ENCODE measurements at regions not wholly inside any gene's neighbourhood (a gene's known extent, or its start where the extent isn't known, plus 50 kb on each side); places are given as distances from the start of the nearest gene placed in this dataset.

DNA sequence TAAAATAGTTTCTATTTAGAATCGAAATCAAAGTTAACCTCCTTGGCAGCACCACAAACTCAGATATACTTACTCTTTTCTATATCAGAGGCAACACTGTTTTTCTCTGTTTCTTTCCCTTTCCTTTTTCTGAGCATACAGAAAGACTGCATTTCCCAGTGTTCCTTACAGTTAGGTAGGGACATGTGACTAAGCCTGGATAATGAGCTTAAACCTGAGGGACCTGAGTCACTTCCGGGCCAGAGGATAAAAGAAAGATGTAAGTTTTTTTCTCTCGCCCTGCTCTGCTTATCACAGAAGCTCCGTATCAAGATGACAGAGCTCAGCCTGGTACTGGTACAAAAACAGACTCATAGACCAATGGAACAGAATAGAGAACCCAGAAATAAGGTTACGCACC is 531.9 kb downstream of the KLF12 start:
- no peak for DNase-seq (ENCODE audit: extremely low read depth, low read depth)

DNA sequence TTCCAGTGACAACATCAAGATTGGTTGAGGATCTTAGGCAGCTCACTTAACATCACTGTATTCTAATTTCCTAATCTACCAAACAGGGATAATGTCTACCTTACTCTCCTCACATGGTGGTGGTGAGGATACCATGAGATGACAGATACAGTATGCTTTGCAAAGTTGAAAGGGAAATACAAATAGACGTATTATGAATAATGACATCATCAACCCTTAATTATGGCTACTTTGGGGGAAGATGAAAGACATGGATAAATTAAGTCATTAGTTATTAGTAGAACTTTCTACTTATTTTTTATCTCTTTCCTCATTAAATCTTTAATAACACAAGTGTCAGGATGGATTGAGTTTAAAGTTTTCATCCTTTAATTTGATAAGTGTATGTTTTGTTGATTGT is 532.5 kb downstream of the KLF12 start:
- DNase-seq (ENCODE audit: extremely low read depth, low read depth), result no peak

DNA sequence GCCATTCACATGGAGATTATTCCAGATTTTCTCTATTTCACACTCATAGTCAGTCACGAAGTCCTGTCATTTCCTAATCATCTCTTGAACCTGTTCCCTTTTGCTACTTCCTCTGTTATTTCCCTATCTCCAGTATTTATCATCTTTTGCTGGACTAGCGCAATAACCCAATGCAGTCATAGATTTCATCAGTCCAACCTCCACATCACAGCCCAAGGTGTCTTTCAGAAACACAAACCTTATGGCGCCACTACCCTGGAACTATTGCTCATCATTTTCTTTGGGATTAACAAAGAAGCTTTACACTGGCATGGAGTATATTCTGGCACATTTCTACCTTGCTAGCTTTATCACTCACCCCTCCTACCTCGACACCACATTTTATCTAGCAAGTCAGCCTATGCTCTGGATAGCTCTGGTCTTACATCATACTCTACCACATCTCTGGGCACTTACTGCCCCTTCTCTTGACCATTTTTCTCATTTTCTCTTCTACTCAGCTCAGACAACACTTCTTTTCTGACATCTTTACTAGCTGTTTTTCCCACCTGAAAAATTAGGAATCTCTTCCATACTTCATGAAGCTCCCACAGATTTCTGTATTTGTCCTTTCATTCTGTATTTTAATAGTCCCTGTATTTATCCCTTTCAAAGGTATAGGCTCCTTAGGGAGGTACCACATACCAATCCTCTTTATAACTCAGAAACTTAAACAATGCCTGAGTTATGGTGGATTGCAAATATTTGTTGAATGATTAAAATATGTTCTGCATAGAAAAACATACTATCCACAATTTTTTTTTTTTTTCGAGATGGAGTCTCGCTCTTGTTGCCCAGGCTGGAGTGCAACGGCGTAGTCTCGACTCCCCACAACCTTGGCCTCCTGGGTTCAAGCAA is 534.7 kb downstream of the KLF12 start:
- DNase-seq (ENCODE audit: extremely low read depth, low read depth), result no peak

DNA sequence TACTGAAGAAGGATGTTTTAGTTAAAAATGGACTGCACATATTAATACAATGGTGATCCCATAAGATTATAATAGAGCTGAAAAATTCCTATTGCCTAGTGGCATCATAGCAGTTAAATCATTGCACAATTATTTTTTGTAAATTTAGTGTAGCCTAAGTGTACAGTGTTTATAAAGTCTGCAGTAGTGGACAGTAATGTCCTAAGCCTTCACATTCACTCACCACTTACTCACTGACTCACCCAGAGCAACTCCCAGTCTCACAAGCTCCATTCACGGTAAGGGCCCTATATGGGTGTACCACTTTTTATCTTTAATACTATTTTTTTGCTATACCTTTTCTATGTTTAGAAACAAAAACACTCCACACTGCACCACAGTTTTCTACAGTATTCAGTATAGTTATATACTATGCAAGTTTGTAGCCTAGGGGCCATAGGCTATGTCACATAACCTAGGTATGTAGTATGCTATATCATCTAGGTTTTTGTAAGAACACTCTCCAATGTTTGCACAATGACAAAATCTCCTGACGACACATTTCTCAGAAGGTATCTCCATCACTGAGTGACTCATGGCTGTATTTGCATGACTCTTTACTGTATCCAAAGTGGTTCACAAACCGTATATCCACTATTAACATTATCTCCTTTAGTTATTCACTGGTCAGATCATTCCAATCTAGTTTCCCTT is 536.0 kb downstream of the KLF12 start:
- peak; percentile 2 for DNase-seq (ENCODE audit: extremely low read depth, low read depth)

DNA sequence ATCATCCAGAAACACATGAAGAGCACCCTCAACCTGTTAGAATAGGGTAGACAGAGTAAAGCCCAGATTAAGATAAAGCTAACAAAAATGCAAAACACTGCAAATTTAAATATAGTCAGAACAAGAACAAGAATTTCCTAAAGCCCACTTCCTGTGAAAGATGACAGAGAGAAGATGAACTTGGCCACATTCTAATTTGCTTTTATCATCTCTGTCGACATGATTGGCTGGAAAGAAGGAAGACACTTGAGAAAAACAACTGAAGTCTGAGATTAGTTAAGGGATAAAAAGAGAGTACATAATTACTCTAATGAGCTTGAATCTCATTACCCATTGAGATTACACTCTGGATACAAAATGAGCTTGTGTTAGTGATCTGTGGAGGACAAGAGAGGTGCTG is 537.6 kb downstream of the KLF5 start:
- DNase-seq (ENCODE audit: extremely low read depth, low read depth), result no peak

- DNase-seq (ENCODE audit: extremely low read depth, low read depth), result no peak
Observed at GRCh38 chr13:73593199-73593765, 534.5 kb downstream of the KLF5 start.

DNA sequence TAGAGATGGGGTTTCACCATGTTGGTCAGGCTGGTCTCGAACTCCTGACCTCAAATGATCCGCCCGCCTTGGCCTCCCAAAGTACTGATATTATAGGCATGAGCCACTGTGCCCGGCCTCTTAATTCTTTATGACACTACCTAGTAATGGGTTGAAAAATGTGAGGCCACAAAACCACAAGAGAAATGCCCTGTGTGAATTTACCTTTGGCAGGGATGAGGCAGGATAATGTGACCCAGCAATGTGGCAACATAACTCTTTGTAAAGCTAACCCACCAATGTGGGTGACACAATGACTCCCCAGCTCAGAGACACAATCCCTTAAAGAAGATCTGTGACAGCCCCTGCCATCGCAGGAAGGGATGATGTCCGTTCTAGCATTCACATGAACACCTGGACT is 533.1 kb downstream of the KLF5 start:
- DNase-seq (ENCODE audit: extremely low read depth, low read depth), result no peak

DNA sequence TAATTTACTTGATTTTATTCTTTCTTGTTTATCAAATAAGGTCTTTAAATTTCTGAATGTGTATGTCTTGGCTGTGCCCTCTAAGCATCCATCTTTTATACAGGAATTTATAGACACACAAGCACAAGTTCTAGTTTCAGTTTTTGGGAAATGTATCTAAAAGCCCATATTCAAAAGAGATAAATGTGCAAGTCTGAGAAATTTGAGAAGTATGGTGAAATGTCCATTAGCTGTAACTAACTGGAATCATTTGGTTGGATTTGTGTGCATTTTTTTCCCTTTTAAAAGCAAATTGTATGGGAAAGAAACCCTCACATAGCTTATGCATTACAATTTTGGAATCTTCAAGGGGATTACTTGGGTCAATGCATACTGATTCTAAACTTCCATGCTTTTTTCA is 532.0 kb downstream of the KLF5 start:
- DNase-seq (ENCODE audit: extremely low read depth, low read depth), result no peak

DNA sequence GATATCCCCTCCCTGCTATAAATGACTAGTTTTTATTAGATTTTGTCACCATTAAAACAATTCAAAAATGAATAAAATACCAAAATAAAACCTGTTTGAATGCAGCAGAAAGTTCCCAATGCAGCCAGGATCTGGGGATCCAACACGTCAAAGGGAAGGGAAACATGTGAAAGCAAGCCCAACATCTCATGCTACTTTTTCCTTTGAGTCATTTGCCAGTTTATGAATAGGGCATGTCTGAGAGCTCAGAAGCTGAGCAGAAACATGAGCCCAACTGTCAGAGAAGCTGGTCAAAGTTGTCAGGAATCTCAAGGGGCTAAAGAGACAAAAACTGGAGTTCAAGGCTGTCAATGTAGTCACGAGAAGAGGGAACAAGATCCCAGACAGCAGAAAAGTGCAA is 526.4 kb downstream of the KLF5 start:
- no peak for DNase-seq (ENCODE audit: extremely low read depth, low read depth)

DNA sequence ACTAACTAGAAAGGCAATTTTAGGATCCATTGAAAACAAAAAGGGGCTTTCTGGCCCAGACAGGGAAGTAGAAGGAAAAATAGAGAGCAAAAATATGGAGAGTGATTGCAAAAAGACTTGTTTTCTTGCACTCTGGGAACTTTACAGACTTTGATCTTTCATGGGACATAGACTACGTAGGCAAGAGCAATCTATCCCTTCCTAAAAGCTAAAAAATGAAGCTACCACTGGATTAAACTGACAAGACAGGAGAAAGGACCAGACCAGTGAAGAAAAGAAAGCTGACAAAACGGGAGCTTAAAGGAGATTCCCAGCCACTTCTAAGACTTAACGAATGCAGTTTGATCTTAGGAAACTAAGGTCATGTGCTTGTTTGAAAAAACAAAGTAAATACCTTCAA is 524.5 kb downstream of the KLF5 start:
- no peak for DNase-seq (ENCODE audit: extremely low read depth, low read depth)

DNA sequence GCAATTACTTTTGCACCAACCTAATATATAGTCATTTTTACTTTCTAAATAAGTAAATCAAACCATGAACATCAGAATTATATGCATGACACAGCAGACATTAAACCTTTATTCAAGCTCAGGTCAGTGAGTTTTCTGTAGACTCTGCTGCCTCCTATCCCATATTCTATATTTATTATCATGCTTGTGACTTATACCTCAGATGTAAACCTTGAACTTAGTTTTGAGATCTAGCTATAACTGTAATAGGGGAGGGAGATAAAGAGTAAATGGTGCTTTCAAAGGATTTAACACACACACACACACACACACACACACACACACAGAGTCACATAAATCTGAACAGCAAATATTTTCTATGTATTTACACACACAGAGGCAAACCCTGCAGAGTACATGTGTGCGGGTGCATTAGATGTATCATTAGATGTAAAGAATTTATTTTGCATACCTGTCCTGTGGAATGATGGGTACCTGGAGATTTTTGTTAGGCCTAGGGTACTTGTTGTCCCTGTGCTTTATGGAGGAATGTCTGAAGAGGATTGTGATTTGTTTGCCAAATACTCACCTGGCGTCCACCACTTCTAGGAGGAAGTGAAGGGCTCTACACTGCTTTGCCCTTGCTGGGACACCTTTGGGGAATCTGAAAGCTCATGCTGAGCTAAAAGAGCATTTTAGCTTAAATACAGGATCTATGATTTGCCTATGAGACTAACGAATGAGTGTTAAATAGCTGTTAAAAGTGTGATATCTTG is 521.9 kb downstream of the KLF5 start:
- DNase-seq (ENCODE audit: extremely low read depth, low read depth), result no peak

GRCh38 chr13:73579574-73580274 is 520.9 kb downstream of the KLF5 start:
- no peak for DNase-seq (ENCODE audit: extremely low read depth, low read depth)

DNA sequence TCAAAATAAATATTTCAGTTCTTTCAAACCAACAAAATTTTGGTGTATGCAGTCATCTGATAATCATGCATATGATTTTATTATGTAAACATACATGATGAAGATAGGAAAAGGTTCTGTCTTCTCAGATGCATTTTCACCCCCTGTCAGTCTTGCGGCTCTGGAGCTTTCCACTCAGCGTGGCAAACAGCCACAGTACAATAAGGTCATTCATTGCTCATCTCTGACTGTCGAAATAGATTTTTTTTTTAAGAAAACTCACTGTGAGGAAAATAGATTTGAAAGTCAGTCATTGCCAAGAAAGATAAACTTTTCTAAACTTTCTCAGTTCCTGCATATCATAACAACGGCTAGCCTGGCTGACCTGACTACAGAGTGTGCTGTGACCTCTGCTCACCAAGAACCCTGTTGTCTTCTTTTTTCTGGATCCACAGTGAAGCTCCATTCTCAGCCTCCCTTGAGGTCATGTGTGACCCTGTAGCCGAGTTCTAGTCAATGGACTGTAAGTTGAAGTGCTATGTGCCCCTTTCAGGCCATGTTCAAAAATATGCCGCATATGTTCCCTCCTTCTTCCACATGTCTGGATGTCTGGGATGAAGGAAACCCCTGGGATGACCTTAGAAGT is 519.6 kb downstream of the KLF5 start:
- DNase-seq (ENCODE audit: extremely low read depth, low read depth), result no peak

DNA sequence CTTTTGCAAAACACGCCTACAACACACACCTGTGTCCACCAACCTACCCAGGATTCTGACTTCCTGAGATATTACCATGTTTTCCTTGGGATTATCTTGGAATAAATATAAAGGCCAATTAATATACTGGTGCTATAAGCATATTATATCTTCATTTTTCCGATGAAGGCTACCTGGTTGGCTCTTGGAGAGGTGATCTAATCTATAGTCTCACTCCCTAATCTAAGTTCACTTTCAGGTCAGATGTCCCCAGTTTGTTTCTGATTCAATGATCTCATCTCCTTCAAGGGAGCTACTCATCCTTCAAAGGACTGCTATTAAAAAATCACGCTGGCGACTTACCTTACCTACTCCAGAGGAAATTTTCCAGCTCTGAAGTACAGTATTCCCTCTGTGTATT is 517.5 kb downstream of the KLF5 start:
- no peak for DNase-seq (ENCODE audit: extremely low read depth, low read depth)

DNA sequence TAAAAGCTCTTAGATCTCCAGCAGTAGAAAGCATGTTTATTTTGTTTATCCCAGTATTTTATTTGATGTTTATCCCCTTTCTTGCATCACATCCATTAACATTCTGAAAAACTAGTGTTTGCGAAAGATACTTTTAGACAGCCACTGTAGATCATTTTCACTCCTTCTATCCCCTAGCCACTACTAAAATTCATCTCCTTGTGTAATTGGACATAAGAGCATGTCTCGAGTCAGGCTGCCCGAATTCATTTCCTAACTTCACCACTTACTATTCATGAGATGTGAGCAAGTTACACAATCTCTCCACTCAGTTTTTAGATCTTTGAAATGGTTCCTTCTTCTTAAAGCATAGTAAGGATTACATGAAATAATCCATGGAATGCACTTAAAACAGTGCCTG is 514.0 kb downstream of the KLF5 start:
- DNase-seq (ENCODE audit: extremely low read depth, low read depth), result no peak

DNA sequence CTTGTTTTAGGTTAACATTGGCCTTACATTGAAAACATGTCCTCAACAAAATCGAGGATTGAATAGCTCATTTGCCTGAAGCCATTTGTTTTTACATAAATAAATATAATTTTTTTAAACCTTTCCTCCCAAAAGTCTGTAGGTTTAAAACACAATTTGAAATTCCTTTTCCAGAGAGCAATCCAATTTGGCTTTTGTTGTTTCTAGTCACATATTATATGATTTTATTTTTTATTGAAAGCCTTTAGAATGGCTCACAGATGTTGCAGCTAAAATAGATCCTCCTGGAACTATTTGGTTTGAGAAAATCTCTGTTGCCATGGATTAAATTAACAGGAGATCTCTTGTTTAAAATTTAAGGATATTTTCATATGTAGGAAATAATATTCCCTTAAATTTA is 512.6 kb downstream of the KLF5 start:
- no peak for DNase-seq (ENCODE audit: extremely low read depth, low read depth)

DNA sequence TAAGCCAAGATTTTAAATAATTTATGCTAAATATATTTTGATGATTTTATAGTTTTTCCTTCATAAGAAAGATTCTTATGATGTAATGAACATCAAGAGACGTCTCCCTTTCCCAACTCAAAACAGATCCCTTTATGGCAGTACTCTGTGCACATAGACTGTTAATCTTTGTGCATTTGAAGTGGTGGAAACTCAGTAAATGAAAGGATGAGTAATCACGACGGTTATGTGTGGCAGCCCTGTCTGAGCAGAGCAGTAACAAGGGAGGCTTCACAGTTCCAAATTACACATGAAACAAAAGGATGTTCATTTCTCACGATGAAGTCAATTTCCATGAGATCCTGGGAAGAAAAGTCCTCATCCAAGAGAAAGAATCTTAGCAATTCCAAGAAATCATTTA is 498.1 kb downstream of the KLF5 start:
- DNase-seq (ENCODE audit: extremely low read depth, low read depth), result no peak

GRCh38 chr13:73556128-73556527 is 497.3 kb downstream of the KLF5 start:
- no peak for DNase-seq (ENCODE audit: extremely low read depth, low read depth)

GRCh38 chr13:73551736-73552135 is 492.9 kb downstream of the KLF5 start:
- DNase-seq (ENCODE audit: extremely low read depth, low read depth), result no peak

- no peak for DNase-seq (ENCODE audit: extremely low read depth, low read depth)
Observed at GRCh38 chr13:73549717-73550116, 490.9 kb downstream of the KLF5 start.

Measured in NCI-H460 (cell line).